ENCODE measurements at regions not wholly inside any gene's neighbourhood (a gene's known extent, or its start where the extent isn't known, plus 50 kb on each side); places are given as distances from the start of the nearest gene placed in this dataset.

- TF ChIP-seq CTCF (IDR thresholded peaks at IDR 0.05; ENCODE audit: insufficient read depth, low read length, poor library complexity, severe bottlenecking) (no peak), EZH2phosphoT487 (conservative IDR thresholded peaks at IDR 0.05; ENCODE audit: low read length) (no peak)
- H3K27me3 ChIP-seq (ENCODE audit: low read length): no peaks in the 10 kb centered on the region
Observed at GRCh38 chr1:90262791-90263190, 267.9 kb downstream of the ZNF326 start.

GRCh38 chr1:90262286-90262685, 267.4 kb downstream of the ZNF326 start:
- H3K4me3 ChIP-seq (ENCODE audit: insufficient read depth, low read length, poor library complexity, severe bottlenecking): no peak overlapping the region
- H3F3A ChIP-seq (ENCODE audit: insufficient read depth): no peaks in the 10 kb centered on the region
- TF ChIP-seq EZH2phosphoT487 (conservative IDR thresholded peaks at IDR 0.05; ENCODE audit: low read length) (no peak), CTCF (IDR thresholded peaks at IDR 0.05; ENCODE audit: insufficient read depth, low read length, poor library complexity, severe bottlenecking) (no peak)
- no peak overlapping the region for H3K27ac ChIP-seq (ENCODE audit: low read depth, low read length)
- H3K36me3 ChIP-seq (ENCODE audit: low read length): no peaks in the 10 kb centered on the region
- H3K4me2 ChIP-seq (ENCODE audit: low read depth, low read length, poor library complexity, severe bottlenecking): no peak overlapping the region
- H3K9me3 ChIP-seq (ENCODE audit: insufficient read depth, low read length): no peaks in the 10 kb centered on the region
- no peak overlapping the region for H2AFZ ChIP-seq (ENCODE audit: low read depth, low read length, severe bottlenecking)
- no peaks in the 10 kb centered on the region for H3K79me2 ChIP-seq (ENCODE audit: insufficient read depth, low read length)
- no peaks in the 10 kb centered on the region for H3K27me3 ChIP-seq (ENCODE audit: low read length)
- no peak overlapping the region for H3K9ac ChIP-seq (ENCODE audit: low read length)
- H4K20me1 ChIP-seq (ENCODE audit: low read depth, low read length): no peaks in the 10 kb centered on the region
- no peaks in the 10 kb centered on the region for H3K9me2 ChIP-seq (replicated peaks; ENCODE audit: insufficient read depth, low read length)

More at GRCh38 chr1:90262791-90263190, 267.9 kb downstream of the ZNF326 start:
- H3K36me3 ChIP-seq (ENCODE audit: low read length): no peaks in the 10 kb centered on the region
- no peaks in the 10 kb centered on the region for H3K9me3 ChIP-seq (ENCODE audit: insufficient read depth, low read length)
- no peak overlapping the region for H3K9ac ChIP-seq (ENCODE audit: low read length)
- H3K79me2 ChIP-seq (ENCODE audit: insufficient read depth, low read length): no peaks in the 10 kb centered on the region
- no peaks in the 10 kb centered on the region for H3F3A ChIP-seq (ENCODE audit: insufficient read depth)
- H3K9me2 ChIP-seq (replicated peaks; ENCODE audit: insufficient read depth, low read length): no peaks in the 10 kb centered on the region
- H4K20me1 ChIP-seq (ENCODE audit: low read depth, low read length): no peaks in the 10 kb centered on the region
- H2AFZ ChIP-seq (ENCODE audit: low read depth, low read length, severe bottlenecking): no peak overlapping the region
- no peak overlapping the region for H3K27ac ChIP-seq (ENCODE audit: low read depth, low read length)
- no peak overlapping the region for H3K4me3 ChIP-seq (ENCODE audit: insufficient read depth, low read length, poor library complexity, severe bottlenecking)
- H3K4me2 ChIP-seq (ENCODE audit: low read depth, low read length, poor library complexity, severe bottlenecking): no peak overlapping the region

- Histone ChIP-seq H3K79me2 (ENCODE audit: insufficient read depth, low read length) (no peaks in the 10 kb centered on the region), H3K9ac (ENCODE audit: low read length) (no peak overlapping the region), H3K9me3 (ENCODE audit: insufficient read depth, low read length) (no peaks in the 10 kb centered on the region), H4K20me1 (ENCODE audit: low read depth, low read length) (no peaks in the 10 kb centered on the region), H3K4me3 (ENCODE audit: insufficient read depth, low read length, poor library complexity, severe bottlenecking) (no peak overlapping the region), H2AFZ (ENCODE audit: low read depth, low read length, severe bottlenecking) (no peak overlapping the region), H3K4me2 (ENCODE audit: low read depth, low read length, poor library complexity, severe bottlenecking) (no peak overlapping the region), H3K36me3 (ENCODE audit: low read length) (no peaks in the 10 kb centered on the region), H3F3A (ENCODE audit: insufficient read depth) (no peaks in the 10 kb centered on the region), H3K27ac (ENCODE audit: low read depth, low read length) (no peak overlapping the region), H3K27me3 (ENCODE audit: low read length) (no peaks in the 10 kb centered on the region), H3K9me2 (replicated peaks; ENCODE audit: insufficient read depth, low read length) (no peaks in the 10 kb centered on the region)
- TF ChIP-seq CTCF (IDR thresholded peaks at IDR 0.05; ENCODE audit: insufficient read depth, low read length, poor library complexity, severe bottlenecking) (no peak), EZH2phosphoT487 (conservative IDR thresholded peaks at IDR 0.05; ENCODE audit: low read length) (no peak)
Observed at GRCh38 chr1:90246069-90246468, 251.2 kb downstream of the ZNF326 start.

Measured in SU-DHL-6 (cell line).